HEK293 (cell line): ENCODE measurements at regions not wholly inside any gene's neighbourhood (a gene's known extent, or its start where the extent isn't known, plus 50 kb on each side); places are given as distances from the start of the nearest gene placed in this dataset.

Source experiments
- ZNF10 ChIP-seq: fragments of 450-650 bp; formaldehyde crosslinking; IDR thresholded peaks from 2 replicates; pipeline ENCODE4 v1.5.1; 2017; ENCODE audit warnings: missing biosample characterization, missing genetic modification characterization
- ZNF19 ChIP-seq: fragments of 450-650 bp; formaldehyde crosslinking; IDR thresholded peaks from 2 replicates; pipeline ENCODE4; 2016; ENCODE audit warnings: missing biosample characterization, missing genetic modification characterization, low read depth
- ZNF2 ChIP-seq: fragments of 450-650 bp; formaldehyde crosslinking; IDR thresholded peaks from 2 replicates; pipeline ENCODE4 v1.5.1; 2016; ENCODE audit warnings: missing biosample characterization, missing genetic modification characterization
- ZNF610 ChIP-seq: fragments of 450-650 bp; formaldehyde crosslinking; IDR thresholded peaks from 2 replicates; pipeline ENCODE4 v1.5.1; 2016; ENCODE audit warnings: missing biosample characterization, missing genetic modification characterization, borderline replicate concordance
- ZNF76 ChIP-seq: fragments of 450-650 bp; formaldehyde crosslinking; IDR thresholded peaks from 2 replicates; pipeline ENCODE4; 2016; ENCODE audit warnings: low read depth, missing biosample characterization, missing genetic modification characterization, borderline replicate concordance
- TF ChIP-seq, protein P1 (sequence below): fragments of 450-650 bp; formaldehyde crosslinking; IDR thresholded peaks from 2 replicates; pipeline ENCODE4 v1.5.1; 2016; ENCODE audit warnings: missing biosample characterization, missing genetic modification characterization

DNA sequence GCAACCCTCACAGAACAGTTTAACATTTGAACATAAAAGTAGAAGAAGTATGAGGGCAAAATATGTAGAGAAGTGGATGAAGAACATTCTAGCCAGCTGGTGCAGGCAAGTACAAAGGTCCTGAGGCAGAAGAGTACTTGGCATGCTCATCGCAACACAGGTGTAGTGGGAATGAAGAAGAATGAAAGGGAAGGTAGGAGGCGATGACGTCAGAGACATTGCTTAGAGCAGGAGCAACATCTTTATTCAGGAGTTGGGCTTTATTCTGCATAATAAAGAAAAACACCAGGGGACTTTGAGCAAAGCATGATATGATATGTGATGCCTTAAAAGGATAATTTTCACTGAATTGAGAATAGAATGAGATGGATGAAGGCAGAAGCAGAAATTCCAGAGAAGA is 570.6 kb upstream of the CDH9 start:
- TF ChIP-seq ZNF19 (tag by site-specific recombination): no peak
- TF ChIP-seq ZNF610 (tag by site-specific recombination): no peak
- TF ChIP-seq ZNF2 (tag by site-specific recombination): no peak
- TF ChIP-seq ZNF10 (tag by site-specific recombination): no peak
- TF ChIP-seq, protein P1, sequence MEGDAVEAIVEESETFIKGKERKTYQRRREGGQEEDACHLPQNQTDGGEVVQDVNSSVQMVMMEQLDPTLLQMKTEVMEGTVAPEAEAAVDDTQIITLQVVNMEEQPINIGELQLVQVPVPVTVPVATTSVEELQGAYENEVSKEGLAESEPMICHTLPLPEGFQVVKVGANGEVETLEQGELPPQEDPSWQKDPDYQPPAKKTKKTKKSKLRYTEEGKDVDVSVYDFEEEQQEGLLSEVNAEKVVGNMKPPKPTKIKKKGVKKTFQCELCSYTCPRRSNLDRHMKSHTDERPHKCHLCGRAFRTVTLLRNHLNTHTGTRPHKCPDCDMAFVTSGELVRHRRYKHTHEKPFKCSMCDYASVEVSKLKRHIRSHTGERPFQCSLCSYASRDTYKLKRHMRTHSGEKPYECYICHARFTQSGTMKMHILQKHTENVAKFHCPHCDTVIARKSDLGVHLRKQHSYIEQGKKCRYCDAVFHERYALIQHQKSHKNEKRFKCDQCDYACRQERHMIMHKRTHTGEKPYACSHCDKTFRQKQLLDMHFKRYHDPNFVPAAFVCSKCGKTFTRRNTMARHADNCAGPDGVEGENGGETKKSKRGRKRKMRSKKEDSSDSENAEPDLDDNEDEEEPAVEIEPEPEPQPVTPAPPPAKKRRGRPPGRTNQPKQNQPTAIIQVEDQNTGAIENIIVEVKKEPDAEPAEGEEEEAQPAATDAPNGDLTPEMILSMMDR (tag by site-specific recombination): no peak
- no peak for TF ChIP-seq ZNF76 (tag by site-specific recombination)
